AG20443 (cell line): ENCODE measurements at regions not wholly inside any gene's neighbourhood (a gene's known extent, or its start where the extent isn't known, plus 50 kb on each side); places are given as distances from the start of the nearest gene placed in this dataset.

ENCODE experiments used
- DNase-seq: peaks from one replicate; pipeline ENCODE4 v3.0.0; 2012; ENCODE audit warnings: low spot score, mixed read lengths

- DNase-seq = no peak
Observed at GRCh38 chr13:59546178-59546577, 617.5 kb downstream of the DIAPH3 start.

- DNase-seq = no peak
Observed at GRCh38 chr13:59547950-59548349, 615.8 kb downstream of the DIAPH3 start.

GRCh38 chr13:59562924-59563323, 600.8 kb downstream of the DIAPH3 start:
- DNase-seq = no peak

- DNase-seq = no peak
Observed at GRCh38 chr13:59566561-59566960, 597.2 kb downstream of the DIAPH3 start.

GRCh38 chr13:59568306-59568705, 595.4 kb downstream of the DIAPH3 start:
- DNase-seq = no peak

- no peak for DNase-seq
Observed at GRCh38 chr13:59570204-59570603, 593.5 kb downstream of the DIAPH3 start.

GRCh38 chr13:59584101-59584500, 579.6 kb downstream of the DIAPH3 start:
- DNase-seq = no peak

- no peak for DNase-seq
Observed at GRCh38 chr13:59584761-59585670, 578.7 kb downstream of the DIAPH3 start.

- DNase-seq = no peak
Observed at GRCh38 chr13:59587030-59587429, 576.7 kb downstream of the DIAPH3 start.

GRCh38 chr13:59587971-59588716, 575.6 kb downstream of the DIAPH3 start:
- DNase-seq = no peak

GRCh38 chr13:59588717-59589067, 575.0 kb downstream of the DIAPH3 start:
- DNase-seq = no peak

- no peak for DNase-seq
Observed at GRCh38 chr13:59601993-59602392, 561.7 kb downstream of the DIAPH3 start.

GRCh38 chr13:59603646-59604045, 560.1 kb downstream of the DIAPH3 start:
- no peak for DNase-seq

- DNase-seq = no peak
Observed at GRCh38 chr13:59607172-59607571, 556.6 kb downstream of the DIAPH3 start.

- DNase-seq = no peak
Observed at GRCh38 chr13:59607780-59608233, 555.9 kb downstream of the DIAPH3 start.

- DNase-seq = no peak
Observed at GRCh38 chr13:59609421-59609820, 554.3 kb downstream of the DIAPH3 start.
